ENCODE measurements at regions not wholly inside any gene's neighbourhood (a gene's known extent, or its start where the extent isn't known, plus 50 kb on each side); places are given as distances from the start of the nearest gene placed in this dataset.

DNA sequence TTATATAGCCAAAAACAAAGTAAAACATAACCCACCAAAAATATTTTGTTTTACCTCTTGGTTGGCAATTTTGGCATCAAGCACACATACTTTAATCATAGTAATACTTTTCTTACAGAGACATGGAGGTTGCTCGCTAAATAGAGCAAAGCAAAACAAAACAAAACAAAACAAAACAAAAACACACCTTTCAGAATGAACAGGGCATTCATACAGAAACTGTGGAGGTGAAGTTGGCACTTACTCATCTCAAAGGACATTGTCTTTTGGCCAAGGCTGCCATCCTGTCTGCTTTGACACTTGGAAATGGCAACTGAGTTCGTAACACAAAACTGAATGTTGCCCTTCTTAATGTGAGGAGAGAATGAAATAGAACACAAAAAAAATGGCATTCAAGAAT lies 773.1 kb downstream of the USP25 start:
- no peak for TF ChIP-seq TAF1 (IDR thresholded peaks at IDR 0.05; ENCODE audit: borderline replicate concordance, low read depth, low read length)
- no peak for TF ChIP-seq POLR2A (IDR thresholded peaks at IDR 0.05; ENCODE audit: low read depth, low read length)
- no peak for TF ChIP-seq POLR2AphosphoS5 (IDR thresholded peaks at IDR 0.05; ENCODE audit: low read depth, low read length)
- DNase-seq (ENCODE audit: insufficient read length) (no peak), FAIRE-seq (no peak)

DNA sequence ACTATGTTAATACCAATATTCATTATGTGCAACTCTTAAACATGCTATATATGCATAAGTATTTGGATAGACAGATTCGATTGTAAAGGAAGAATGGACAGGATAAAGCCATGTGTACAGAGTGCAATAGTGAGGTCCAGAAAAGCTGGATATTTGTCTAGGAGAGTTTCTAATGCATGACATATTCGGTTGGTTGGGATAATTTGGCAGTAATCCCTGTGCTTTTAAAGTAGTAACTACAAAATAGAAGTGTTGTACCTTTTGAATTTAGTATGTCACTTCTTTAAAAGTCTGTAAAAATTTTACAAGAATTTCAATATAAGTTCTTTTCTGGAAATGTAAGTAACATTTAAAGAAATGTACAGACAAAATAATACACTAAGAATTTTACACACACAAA lies 774.5 kb downstream of the USP25 start:
- FAIRE-seq (no peak), DNase-seq (ENCODE audit: insufficient read length) (no peak)
- TF ChIP-seq TAF1 (IDR thresholded peaks at IDR 0.05; ENCODE audit: borderline replicate concordance, low read depth, low read length) (no peak), POLR2AphosphoS5 (IDR thresholded peaks at IDR 0.05; ENCODE audit: low read depth, low read length) (no peak), POLR2A (IDR thresholded peaks at IDR 0.05; ENCODE audit: low read depth, low read length) (no peak)

- DNase-seq (ENCODE audit: insufficient read length): no peak
- no peak for TF ChIP-seq POLR2A (IDR thresholded peaks at IDR 0.05; ENCODE audit: low read depth, low read length)
- no peak for TF ChIP-seq POLR2AphosphoS5 (IDR thresholded peaks at IDR 0.05; ENCODE audit: low read depth, low read length)
- no peak for TF ChIP-seq TAF1 (IDR thresholded peaks at IDR 0.05; ENCODE audit: borderline replicate concordance, low read depth, low read length)
- no peak for FAIRE-seq
Observed at GRCh38 chr21:16504766-16505165, 775.0 kb downstream of the USP25 start.

DNA sequence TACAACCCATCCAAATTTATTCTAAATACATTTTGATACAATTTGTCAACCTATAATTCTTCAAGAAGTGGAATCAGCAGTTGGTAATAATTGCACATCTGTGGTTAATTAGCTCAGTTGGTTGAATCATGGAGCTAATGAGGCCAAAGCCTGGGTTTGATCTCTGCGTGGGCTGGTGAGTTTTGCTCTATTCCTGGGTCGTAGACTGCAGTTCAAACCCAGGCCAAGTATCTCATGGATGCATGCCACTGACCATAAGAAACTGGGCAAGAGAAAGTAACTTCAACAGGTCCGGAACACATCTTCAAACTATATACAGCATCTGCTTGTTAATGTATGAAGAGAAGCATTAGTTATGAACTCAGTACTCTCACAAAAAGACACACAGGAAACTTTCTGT lies 779.7 kb downstream of the USP25 start:
- TF ChIP-seq POLR2A (IDR thresholded peaks at IDR 0.05; ENCODE audit: low read depth, low read length): no peak
- no peak for TF ChIP-seq TAF1 (IDR thresholded peaks at IDR 0.05; ENCODE audit: borderline replicate concordance, low read depth, low read length)
- no peak for TF ChIP-seq POLR2AphosphoS5 (IDR thresholded peaks at IDR 0.05; ENCODE audit: low read depth, low read length)
- DNase-seq (ENCODE audit: insufficient read length) (no peak), FAIRE-seq (no peak)

- no peak for FAIRE-seq
- no peak for TF ChIP-seq POLR2A (IDR thresholded peaks at IDR 0.05; ENCODE audit: low read depth, low read length)
- DNase-seq (ENCODE audit: insufficient read length): no peak
Observed at GRCh38 chr21:16514316-16514715, 784.5 kb downstream of the USP25 start.

GRCh38 chr21:16517383-16517782 lies 787.6 kb downstream of the USP25 start:
- no peak for FAIRE-seq
- no peak for DNase-seq (ENCODE audit: insufficient read length)

GRCh38 chr21:16519036-16519435 lies 789.3 kb downstream of the USP25 start:
- DNase-seq (ENCODE audit: insufficient read length) (no peak), FAIRE-seq (no peak)
- TF ChIP-seq POLR2A (IDR thresholded peaks at IDR 0.05; ENCODE audit: low read depth, low read length) (no peak), TAF1 (IDR thresholded peaks at IDR 0.05; ENCODE audit: borderline replicate concordance, low read depth, low read length) (no peak), POLR2AphosphoS5 (IDR thresholded peaks at IDR 0.05; ENCODE audit: low read depth, low read length) (no peak)

More at GRCh38 chr21:16517383-16517782, 787.6 kb downstream of the USP25 start:
- TF ChIP-seq POLR2AphosphoS5 (IDR thresholded peaks at IDR 0.05; ENCODE audit: low read depth, low read length) (no peak), POLR2A (IDR thresholded peaks at IDR 0.05; ENCODE audit: low read depth, low read length) (no peak), TAF1 (IDR thresholded peaks at IDR 0.05; ENCODE audit: borderline replicate concordance, low read depth, low read length) (no peak)

DNA sequence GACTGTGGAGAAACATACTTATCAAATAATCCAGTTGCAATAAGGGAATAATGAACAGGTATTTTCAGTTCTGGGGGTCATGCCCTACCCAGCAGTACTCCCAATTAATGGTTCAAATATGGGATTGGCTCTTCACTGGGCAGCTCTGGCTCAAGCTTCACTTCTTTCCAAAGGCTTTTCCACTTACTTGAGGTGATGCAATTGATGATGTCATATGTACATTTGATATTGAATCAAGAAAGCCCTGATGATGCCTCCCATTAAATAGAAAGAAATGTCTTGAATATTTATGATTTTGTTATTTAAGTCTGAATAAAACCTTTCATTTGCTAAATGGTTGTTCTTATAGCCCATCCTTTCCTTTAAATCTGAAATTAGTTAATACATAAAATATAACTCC lies 789.9 kb downstream of the USP25 start:
- TF ChIP-seq TAF1 (IDR thresholded peaks at IDR 0.05; ENCODE audit: borderline replicate concordance, low read depth, low read length) (no peak), POLR2AphosphoS5 (IDR thresholded peaks at IDR 0.05; ENCODE audit: low read depth, low read length) (no peak), POLR2A (IDR thresholded peaks at IDR 0.05; ENCODE audit: low read depth, low read length) (no peak)
- FAIRE-seq: no peak
- DNase-seq (ENCODE audit: insufficient read length): no peak

DNA sequence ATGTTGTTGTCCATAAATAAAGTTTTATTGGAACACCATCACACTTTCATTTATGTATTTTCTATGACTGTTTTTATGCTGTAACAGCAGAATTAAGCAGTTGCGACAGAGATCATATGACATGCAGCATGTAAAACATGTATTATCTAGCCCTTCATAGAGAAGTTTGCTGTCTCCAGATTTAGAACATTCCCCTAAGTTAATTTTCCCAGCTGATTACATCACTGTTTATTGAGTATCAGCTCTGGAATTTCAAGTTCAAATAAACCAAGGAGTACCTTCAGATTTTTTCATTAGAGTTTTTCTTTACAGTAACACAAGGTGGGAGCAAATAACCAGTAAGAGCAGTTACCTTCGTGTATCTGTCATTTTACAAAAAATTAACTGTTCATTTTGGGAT lies 792.8 kb downstream of the USP25 start:
- TF ChIP-seq POLR2AphosphoS5 (IDR thresholded peaks at IDR 0.05; ENCODE audit: low read depth, low read length) (no peak), TAF1 (IDR thresholded peaks at IDR 0.05; ENCODE audit: borderline replicate concordance, low read depth, low read length) (no peak), POLR2A (IDR thresholded peaks at IDR 0.05; ENCODE audit: low read depth, low read length) (no peak)
- FAIRE-seq: no peak
- no peak for DNase-seq (ENCODE audit: insufficient read length)

DNA sequence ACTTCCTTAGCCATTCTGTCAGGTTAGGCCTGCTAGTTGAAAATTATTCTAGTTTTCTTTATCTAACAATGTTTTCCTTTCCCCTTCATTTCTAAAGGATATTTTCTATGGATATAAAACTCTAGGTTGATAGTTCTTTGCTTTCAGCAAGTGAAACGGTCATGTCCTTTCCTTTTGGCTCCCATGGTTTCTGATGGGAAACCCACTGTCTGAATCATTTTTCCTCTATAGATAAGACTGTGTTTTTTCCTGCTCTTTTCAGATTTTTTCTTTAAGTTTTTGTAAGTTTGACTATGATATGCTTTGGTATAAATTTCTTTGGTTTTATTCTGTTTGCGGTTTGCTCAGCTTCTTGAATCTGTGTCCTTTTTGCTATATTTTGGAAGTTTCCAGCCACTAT lies 800.9 kb downstream of the USP25 start:
- no peak for FAIRE-seq
- TF ChIP-seq POLR2A (IDR thresholded peaks at IDR 0.05; ENCODE audit: low read depth, low read length): no peak
- TF ChIP-seq POLR2AphosphoS5 (IDR thresholded peaks at IDR 0.05; ENCODE audit: low read depth, low read length): no peak
- no peak for TF ChIP-seq TAF1 (IDR thresholded peaks at IDR 0.05; ENCODE audit: borderline replicate concordance, low read depth, low read length)
- DNase-seq (ENCODE audit: insufficient read length): no peak

GRCh38 chr21:16532840-16533239 lies 803.1 kb downstream of the USP25 start:
- TF ChIP-seq POLR2AphosphoS5 (IDR thresholded peaks at IDR 0.05; ENCODE audit: low read depth, low read length) (no peak), TAF1 (IDR thresholded peaks at IDR 0.05; ENCODE audit: borderline replicate concordance, low read depth, low read length) (no peak), POLR2A (IDR thresholded peaks at IDR 0.05; ENCODE audit: low read depth, low read length) (no peak)
- FAIRE-seq: no peak
- DNase-seq (ENCODE audit: insufficient read length): no peak

DNA sequence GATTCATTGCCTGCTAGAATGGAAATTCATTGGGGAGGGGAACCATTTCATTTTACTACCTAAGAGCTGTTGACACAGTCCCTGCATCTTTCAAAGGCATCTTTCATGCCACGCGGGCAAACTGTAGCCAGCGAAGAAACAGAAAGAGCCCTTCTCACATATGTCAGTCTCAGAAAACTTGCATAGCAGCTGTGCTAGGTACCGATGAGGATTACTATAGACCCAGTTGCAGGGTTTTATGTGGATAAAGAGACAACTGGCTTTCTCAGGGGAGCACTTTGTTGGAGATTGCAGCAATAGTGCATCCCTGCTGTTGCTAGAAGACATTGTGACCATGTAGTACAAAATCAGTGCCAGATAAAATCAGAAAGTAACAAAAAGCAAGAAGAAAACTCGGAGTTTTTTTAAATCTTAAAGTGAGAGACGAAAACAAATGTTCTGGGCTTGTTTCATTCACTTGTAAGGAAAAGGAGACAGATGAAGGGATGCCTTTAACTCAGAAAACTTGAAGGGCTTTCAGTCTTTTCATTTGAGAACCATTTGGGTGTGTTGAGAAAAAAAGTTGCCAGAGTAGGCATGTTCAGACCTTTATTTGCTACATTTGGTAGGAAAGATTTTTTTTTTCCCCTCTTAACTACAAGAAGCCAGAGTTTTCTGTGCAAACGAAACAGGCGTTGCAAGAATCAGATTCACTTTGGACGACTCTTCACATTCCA lies 804.1 kb downstream of the USP25 start:
- no peak for DNase-seq (ENCODE audit: insufficient read length)
- FAIRE-seq: no peak
- no peak for TF ChIP-seq POLR2A (IDR thresholded peaks at IDR 0.05; ENCODE audit: low read depth, low read length)
- TF ChIP-seq TAF1 (IDR thresholded peaks at IDR 0.05; ENCODE audit: borderline replicate concordance, low read depth, low read length): no peak
- no peak for TF ChIP-seq POLR2AphosphoS5 (IDR thresholded peaks at IDR 0.05; ENCODE audit: low read depth, low read length)

Measured in GM12892 (cell line).